GM23338 (cell line): ENCODE measurements at regions not wholly inside any gene's neighbourhood (a gene's known extent, or its start where the extent isn't known, plus 50 kb on each side); places are given as distances from the start of the nearest gene placed in this dataset.

Experiments used
- ATAC-seq: fragments of 200-7000 bp; cut with Tn5 transposase; 3 replicates; pipeline ENCODE4 v1.9.1; 2020
- DNase-seq: peaks from one replicate; pipeline ENCODE4 v3.0.0-alpha.2; 2015; ENCODE audit warnings: low spot score
- H2AFZ ChIP-seq: fragments of 200-600 bp; sonication (generic); 2 replicates; pipeline ENCODE4 v1.8.0; 2016; ENCODE audit warnings: antibody characterized with exemption, mild to moderate bottlenecking, moderate library complexity
- H3F3A ChIP-seq: fragments of 200-600 bp; sonication (generic); replicated peaks from 2 replicates; pipeline ENCODE4 v1.8.0; 2017; ENCODE audit warnings: antibody characterized with exemption, mixed run types, low read depth
- H3K27ac ChIP-seq: fragments of 200-600 bp; sonication (generic); 2 replicates; pipeline ENCODE4 v1.6.1; 2016; ENCODE audit warnings: low read depth
- H3K27me3 ChIP-seq: fragments of 200-600 bp; sonication (generic); 2 replicates; pipeline ENCODE4 v1.8.0; 2016; ENCODE audit warnings: mild to moderate bottlenecking, mixed run types, moderate library complexity; ENCODE audit not compliant: insufficient read depth
- H3K36me3 ChIP-seq: fragments of 200-600 bp; sonication (generic); 2 replicates; pipeline ENCODE4 v1.8.0; 2016; ENCODE audit warnings: mild to moderate bottlenecking; ENCODE audit not compliant: insufficient read depth
- H3K4me1 ChIP-seq: fragments of 200-600 bp; sonication (generic); 2 replicates; pipeline ENCODE4 v1.8.0; 2016; ENCODE audit warnings: mild to moderate bottlenecking, moderate library complexity; ENCODE audit not compliant: insufficient read depth
- H3K4me2 ChIP-seq: fragments of 200-600 bp; sonication (generic); 2 replicates; pipeline ENCODE4 v1.7.1; 2017; ENCODE audit warnings: mixed run types
- H3K4me3 ChIP-seq: fragments of 200-600 bp; sonication (generic); 2 replicates; pipeline ENCODE4 v1.6.1; 2016; ENCODE audit warnings: mixed run types
- H3K79me2 ChIP-seq: fragments of 200-600 bp; sonication (generic); replicated peaks from 2 replicates; pipeline ENCODE4 v1.8.0; 2017; ENCODE audit warnings: mild to moderate bottlenecking; ENCODE audit not compliant: insufficient read depth
- H3K9me2 ChIP-seq: fragments of 200-600 bp; sonication (generic); 2 replicates; pipeline ENCODE4 v1.8.0; 2017; ENCODE audit not compliant: insufficient read depth
- H4K20me1 ChIP-seq: fragments of 200-600 bp; sonication (generic); replicated peaks from 2 replicates; pipeline ENCODE4 v1.8.0; 2017; ENCODE audit warnings: mild to moderate bottlenecking; ENCODE audit not compliant: insufficient read depth
- H3K27ac Mint-ChIP-seq: 2 replicates; pipeline ENCODE4 v1.8.0; 2020; ENCODE audit warnings: inconsistent platforms, mild to moderate bottlenecking, moderate library complexity, mixed read lengths
- H3K27me3 Mint-ChIP-seq: 3 replicates; pipeline ENCODE4 v1.8.0; 2022; ENCODE audit warnings: low read depth, mild to moderate bottlenecking, moderate library complexity, mixed read lengths, inconsistent platforms; ENCODE audit not compliant: insufficient read depth, poor library complexity
- H3K36me3 Mint-ChIP-seq: 3 replicates; pipeline ENCODE4 v1.8.0; 2021; ENCODE audit warnings: low read depth, mild to moderate bottlenecking, inconsistent platforms, moderate library complexity, mixed read lengths
- H3K4me1 Mint-ChIP-seq: 3 replicates; pipeline ENCODE4 v1.8.0; 2020; ENCODE audit warnings: mild to moderate bottlenecking, inconsistent platforms, mixed read lengths
- H3K4me3 Mint-ChIP-seq: 3 replicates; pipeline ENCODE4 v1.8.0; 2021; ENCODE audit warnings: moderate library complexity, mild to moderate bottlenecking, inconsistent platforms, mixed read lengths
- H3K9me3 Mint-ChIP-seq: 3 replicates; pipeline ENCODE4 v1.8.0; 2020; ENCODE audit warnings: moderate library complexity, mild to moderate bottlenecking, inconsistent platforms, mixed read lengths
- CREB1 ChIP-seq: fragments of 250-450 bp; sonication (Bioruptor Pico); IDR thresholded peaks from 2 replicates; pipeline ENCODE4 v1.5.0; 2020; ENCODE audit warnings: low read depth, mild to moderate bottlenecking, moderate library complexity
- CTCF ChIP-seq, 2 experiments: fragments of 200-600 bp in 1 of 2; sonication (generic) in 1 of 2; conservative IDR thresholded peaks; 2 replicates each; pipeline versions ENCODE4 v1.5.1 to v1.6.1; 2016 to 2017; ENCODE audit warnings: antibody characterized with exemption in 2 of 2, low read depth in 2 of 2, mild to moderate bottlenecking in 2 of 2, moderate library complexity in 1 of 2
- ETS1 ChIP-seq: IDR thresholded peaks from 2 replicates; pipeline ENCODE4 v1.6.1; 2016; ENCODE audit warnings: antibody characterized with exemption
- EZH2 ChIP-seq: fragments of 200-600 bp; sonication (generic); IDR thresholded peaks from one replicate; pipeline ENCODE4 v1.8.0; 2017; ENCODE audit warnings: antibody characterized with exemption, mild to moderate bottlenecking, low read depth; ENCODE audit not compliant: unreplicated experiment
- EZH2phosphoT487 ChIP-seq: fragments of 200-600 bp; sonication (generic); IDR thresholded peaks from one replicate; pipeline ENCODE4 v1.8.1; 2018; ENCODE audit warnings: antibody characterized with exemption; ENCODE audit not compliant: unreplicated experiment
- JUNB ChIP-seq: IDR thresholded peaks from one replicate; pipeline ENCODE4 v1.6.1; 2016; ENCODE audit warnings: antibody characterized with exemption; ENCODE audit not compliant: unreplicated experiment
- NANOG ChIP-seq: IDR thresholded peaks from 2 replicates; pipeline ENCODE4 v1.6.1; 2016; ENCODE audit warnings: antibody characterized with exemption, borderline replicate concordance
- POLR2AphosphoS5 ChIP-seq: IDR thresholded peaks from 2 replicates; pipeline ENCODE4 v1.6.1; 2016; ENCODE audit warnings: antibody characterized with exemption, low read depth
- STAT1 ChIP-seq: IDR thresholded peaks from one replicate; pipeline ENCODE4 v1.6.1; 2016; ENCODE audit warnings: antibody characterized with exemption; ENCODE audit not compliant: unreplicated experiment
- ZNF114 ChIP-seq: fragments of 250-450 bp; sonication (Bioruptor Pico); IDR thresholded peaks from 2 replicates; pipeline ENCODE4 v1.5.0; 2020; ENCODE audit warnings: mild to moderate bottlenecking, moderate library complexity
- ZNF331 ChIP-seq: fragments of 250-450 bp; sonication (Bioruptor Pico); IDR thresholded peaks from 2 replicates; pipeline ENCODE4 v1.5.0; 2020; ENCODE audit warnings: low read depth, mild to moderate bottlenecking, moderate library complexity
- TF ChIP-seq, protein P1 (sequence below): IDR thresholded peaks from one replicate; pipeline ENCODE4 v1.6.1; 2018; ENCODE audit warnings: antibody characterized with exemption; ENCODE audit not compliant: unreplicated experiment
- TF ChIP-seq, protein P2 (sequence below): fragments of 250-450 bp; sonication (Bioruptor Pico); IDR thresholded peaks from 2 replicates; pipeline ENCODE4 v1.5.0; 2020; ENCODE audit warnings: mild to moderate bottlenecking, moderate library complexity

DNA sequence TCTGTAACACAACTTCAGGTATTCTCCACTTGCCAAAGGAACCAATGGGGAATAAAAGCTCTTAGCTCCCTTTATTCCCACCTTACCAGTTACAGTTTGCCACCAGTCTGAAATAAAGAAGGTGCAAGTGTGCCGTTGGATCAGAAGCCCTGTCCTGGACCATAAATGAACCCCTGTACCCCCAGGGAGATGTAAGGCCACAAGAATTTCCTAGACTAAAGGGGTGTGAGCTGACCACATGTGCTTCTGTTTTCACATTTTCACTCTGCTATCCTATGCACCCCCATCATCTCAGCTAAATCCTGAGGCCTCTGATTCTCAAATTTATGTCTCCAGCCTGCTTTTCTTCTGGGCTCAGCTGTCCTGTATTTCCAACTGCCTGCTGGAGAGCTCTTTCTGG lies 221.2 kb downstream of the SPRY1 start:
- H3K9me2 ChIP-seq: 0 out of 2 replicates have a peak, but pooled peaks cover 2% of the 10 kb centered on the region
- no peak overlapping the region for H3K27ac ChIP-seq
- H3K4me1 Mint-ChIP-seq: peaks cover 24% of the 10 kb centered on the region
- H3F3A ChIP-seq: no peaks in the 10 kb centered on the region
- H3K27me3 ChIP-seq: no peaks in the 10 kb centered on the region
- H3K9me3 Mint-ChIP-seq: no peaks in the 10 kb centered on the region
- H3K79me2 ChIP-seq: no peaks in the 10 kb centered on the region
- H3K4me3 Mint-ChIP-seq: no peak overlapping the region
- no peak overlapping the region for H3K4me3 ChIP-seq
- no peaks in the 10 kb centered on the region for H3K36me3 ChIP-seq
- no peaks in the 10 kb centered on the region for H3K27me3 Mint-ChIP-seq
- peaks cover 9% of the 10 kb centered on the region; the same call in 1 of the 2 replicates for H3K4me1 ChIP-seq
- ATAC-seq (no peak), DNase-seq (no peak)
- no peak for TF ChIP-seq EZH2phosphoT487
- TF ChIP-seq ETS1: no peak
- TF ChIP-seq STAT1: no peak
- TF ChIP-seq ZNF114: no peak
- TF ChIP-seq CREB1 (CRISPR knock-in tag): no peak
- no peak for TF ChIP-seq NANOG
- TF ChIP-seq EZH2: no peak
- TF ChIP-seq, protein P1, sequence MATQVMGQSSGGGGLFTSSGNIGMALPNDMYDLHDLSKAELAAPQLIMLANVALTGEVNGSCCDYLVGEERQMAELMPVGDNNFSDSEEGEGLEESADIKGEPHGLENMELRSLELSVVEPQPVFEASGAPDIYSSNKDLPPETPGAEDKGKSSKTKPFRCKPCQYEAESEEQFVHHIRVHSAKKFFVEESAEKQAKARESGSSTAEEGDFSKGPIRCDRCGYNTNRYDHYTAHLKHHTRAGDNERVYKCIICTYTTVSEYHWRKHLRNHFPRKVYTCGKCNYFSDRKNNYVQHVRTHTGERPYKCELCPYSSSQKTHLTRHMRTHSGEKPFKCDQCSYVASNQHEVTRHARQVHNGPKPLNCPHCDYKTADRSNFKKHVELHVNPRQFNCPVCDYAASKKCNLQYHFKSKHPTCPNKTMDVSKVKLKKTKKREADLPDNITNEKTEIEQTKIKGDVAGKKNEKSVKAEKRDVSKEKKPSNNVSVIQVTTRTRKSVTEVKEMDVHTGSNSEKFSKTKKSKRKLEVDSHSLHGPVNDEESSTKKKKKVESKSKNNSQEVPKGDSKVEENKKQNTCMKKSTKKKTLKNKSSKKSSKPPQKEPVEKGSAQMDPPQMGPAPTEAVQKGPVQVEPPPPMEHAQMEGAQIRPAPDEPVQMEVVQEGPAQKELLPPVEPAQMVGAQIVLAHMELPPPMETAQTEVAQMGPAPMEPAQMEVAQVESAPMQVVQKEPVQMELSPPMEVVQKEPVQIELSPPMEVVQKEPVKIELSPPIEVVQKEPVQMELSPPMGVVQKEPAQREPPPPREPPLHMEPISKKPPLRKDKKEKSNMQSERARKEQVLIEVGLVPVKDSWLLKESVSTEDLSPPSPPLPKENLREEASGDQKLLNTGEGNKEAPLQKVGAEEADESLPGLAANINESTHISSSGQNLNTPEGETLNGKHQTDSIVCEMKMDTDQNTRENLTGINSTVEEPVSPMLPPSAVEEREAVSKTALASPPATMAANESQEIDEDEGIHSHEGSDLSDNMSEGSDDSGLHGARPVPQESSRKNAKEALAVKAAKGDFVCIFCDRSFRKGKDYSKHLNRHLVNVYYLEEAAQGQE: no peak
- TF ChIP-seq, protein P2, sequence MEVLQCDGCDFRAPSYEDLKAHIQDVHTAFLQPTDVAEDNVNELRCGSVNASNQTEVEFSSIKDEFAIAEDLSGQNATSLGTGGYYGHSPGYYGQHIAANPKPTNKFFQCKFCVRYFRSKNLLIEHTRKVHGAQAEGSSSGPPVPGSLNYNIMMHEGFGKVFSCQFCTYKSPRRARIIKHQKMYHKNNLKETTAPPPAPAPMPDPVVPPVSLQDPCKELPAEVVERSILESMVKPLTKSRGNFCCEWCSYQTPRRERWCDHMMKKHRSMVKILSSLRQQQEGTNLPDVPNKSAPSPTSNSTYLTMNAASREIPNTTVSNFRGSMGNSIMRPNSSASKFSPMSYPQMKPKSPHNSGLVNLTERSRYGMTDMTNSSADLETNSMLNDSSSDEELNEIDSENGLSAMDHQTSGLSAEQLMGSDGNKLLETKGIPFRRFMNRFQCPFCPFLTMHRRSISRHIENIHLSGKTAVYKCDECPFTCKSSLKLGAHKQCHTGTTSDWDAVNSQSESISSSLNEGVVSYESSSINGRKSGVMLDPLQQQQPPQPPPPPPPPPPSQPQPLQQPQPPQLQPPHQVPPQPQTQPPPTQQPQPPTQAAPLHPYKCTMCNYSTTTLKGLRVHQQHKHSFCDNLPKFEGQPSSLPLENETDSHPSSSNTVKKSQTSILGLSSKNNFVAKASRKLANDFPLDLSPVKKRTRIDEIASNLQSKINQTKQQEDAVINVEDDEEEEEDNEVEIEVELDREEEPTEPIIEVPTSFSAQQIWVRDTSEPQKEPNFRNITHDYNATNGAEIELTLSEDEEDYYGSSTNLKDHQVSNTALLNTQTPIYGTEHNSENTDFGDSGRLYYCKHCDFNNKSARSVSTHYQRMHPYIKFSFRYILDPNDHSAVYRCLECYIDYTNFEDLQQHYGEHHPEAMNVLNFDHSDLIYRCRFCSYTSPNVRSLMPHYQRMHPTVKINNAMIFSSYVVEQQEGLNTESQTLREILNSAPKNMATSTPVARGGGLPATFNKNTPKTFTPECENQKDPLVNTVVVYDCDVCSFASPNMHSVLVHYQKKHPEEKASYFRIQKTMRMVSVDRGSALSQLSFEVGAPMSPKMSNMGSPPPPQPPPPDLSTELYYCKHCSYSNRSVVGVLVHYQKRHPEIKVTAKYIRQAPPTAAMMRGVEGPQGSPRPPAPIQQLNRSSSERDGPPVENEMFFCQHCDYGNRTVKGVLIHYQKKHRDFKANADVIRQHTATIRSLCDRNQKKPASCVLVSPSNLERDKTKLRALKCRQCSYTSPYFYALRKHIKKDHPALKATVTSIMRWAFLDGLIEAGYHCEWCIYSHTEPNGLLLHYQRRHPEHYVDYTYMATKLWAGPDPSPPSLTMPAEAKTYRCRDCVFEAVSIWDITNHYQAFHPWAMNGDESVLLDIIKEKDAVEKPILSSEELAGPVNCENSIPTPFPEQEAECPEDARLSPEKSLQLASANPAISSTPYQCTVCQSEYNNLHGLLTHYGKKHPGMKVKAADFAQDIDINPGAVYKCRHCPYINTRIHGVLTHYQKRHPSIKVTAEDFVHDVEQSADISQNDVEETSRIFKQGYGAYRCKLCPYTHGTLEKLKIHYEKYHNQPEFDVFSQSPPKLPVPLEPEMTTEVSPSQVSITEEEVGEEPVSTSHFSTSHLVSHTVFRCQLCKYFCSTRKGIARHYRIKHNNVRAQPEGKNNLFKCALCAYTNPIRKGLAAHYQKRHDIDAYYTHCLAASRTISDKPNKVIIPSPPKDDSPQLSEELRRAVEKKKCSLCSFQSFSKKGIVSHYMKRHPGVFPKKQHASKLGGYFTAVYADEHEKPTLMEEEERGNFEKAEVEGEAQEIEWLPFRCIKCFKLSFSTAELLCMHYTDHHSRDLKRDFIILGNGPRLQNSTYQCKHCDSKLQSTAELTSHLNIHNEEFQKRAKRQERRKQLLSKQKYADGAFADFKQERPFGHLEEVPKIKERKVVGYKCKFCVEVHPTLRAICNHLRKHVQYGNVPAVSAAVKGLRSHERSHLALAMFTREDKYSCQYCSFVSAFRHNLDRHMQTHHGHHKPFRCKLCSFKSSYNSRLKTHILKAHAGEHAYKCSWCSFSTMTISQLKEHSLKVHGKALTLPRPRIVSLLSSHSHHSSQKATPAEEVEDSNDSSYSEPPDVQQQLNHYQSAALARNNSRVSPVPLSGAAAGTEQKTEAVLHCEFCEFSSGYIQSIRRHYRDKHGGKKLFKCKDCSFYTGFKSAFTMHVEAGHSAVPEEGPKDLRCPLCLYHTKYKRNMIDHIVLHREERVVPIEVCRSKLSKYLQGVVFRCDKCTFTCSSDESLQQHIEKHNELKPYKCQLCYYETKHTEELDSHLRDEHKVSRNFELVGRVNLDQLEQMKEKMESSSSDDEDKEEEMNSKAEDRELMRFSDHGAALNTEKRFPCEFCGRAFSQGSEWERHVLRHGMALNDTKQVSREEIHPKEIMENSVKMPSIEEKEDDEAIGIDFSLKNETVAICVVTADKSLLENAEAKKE (CRISPR knock-in tag): no peak
- TF ChIP-seq CTCF (conservative IDR thresholded peaks at IDR 0.05; ENCODE audit: low read depth in 2 of 2): no peak
- TF ChIP-seq POLR2AphosphoS5: no peak
- no peak for TF ChIP-seq JUNB
- TF ChIP-seq ZNF331 (CRISPR knock-in tag): no peak
- no peaks in the 10 kb centered on the region for H3K36me3 Mint-ChIP-seq
- H4K20me1 ChIP-seq: no peaks in the 10 kb centered on the region
- H3K4me2 ChIP-seq: no peak overlapping the region
- no peak overlapping the region for H2AFZ ChIP-seq
- H3K27ac Mint-ChIP-seq: no peak overlapping the region
